ENCODE measurements at regions not wholly inside any gene's neighbourhood (a gene's known extent, or its start where the extent isn't known, plus 50 kb on each side); places are given as distances from the start of the nearest gene placed in this dataset.
A peak's percentile ranks its signal among the peaks of the same experiment; 100 is the strongest.

DNA sequence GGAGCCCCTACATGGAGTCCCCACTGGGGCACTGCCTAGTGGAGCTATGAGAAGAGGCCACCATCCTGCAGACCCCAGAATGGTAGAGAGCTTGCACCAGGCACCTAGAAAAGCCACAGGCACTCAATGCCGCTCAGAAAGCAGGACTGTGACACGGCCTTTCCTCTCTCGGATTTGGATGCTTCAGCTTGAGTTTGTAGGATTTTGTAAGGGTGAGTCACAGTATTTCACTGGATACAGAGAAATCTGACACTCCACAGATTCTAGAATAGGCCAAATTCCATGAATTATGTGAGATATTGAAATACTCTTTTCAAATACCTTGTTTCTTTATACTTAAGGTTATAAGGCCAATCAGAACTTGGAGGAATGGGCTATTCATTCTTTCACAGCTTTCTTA lies 424.5 kb downstream of the HTR1B start:
- TF ChIP-seq, protein P1, sequence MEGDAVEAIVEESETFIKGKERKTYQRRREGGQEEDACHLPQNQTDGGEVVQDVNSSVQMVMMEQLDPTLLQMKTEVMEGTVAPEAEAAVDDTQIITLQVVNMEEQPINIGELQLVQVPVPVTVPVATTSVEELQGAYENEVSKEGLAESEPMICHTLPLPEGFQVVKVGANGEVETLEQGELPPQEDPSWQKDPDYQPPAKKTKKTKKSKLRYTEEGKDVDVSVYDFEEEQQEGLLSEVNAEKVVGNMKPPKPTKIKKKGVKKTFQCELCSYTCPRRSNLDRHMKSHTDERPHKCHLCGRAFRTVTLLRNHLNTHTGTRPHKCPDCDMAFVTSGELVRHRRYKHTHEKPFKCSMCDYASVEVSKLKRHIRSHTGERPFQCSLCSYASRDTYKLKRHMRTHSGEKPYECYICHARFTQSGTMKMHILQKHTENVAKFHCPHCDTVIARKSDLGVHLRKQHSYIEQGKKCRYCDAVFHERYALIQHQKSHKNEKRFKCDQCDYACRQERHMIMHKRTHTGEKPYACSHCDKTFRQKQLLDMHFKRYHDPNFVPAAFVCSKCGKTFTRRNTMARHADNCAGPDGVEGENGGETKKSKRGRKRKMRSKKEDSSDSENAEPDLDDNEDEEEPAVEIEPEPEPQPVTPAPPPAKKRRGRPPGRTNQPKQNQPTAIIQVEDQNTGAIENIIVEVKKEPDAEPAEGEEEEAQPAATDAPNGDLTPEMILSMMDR (conservative IDR thresholded peaks at IDR 0.05; ENCODE audit: low read depth, low read length) = no peak
- DNase-seq (ENCODE audit: low read depth) = peak; percentile 64
- H3K4me3 ChIP-seq (ENCODE audit: low read depth, low read length) = no peak overlapping the region

DNA sequence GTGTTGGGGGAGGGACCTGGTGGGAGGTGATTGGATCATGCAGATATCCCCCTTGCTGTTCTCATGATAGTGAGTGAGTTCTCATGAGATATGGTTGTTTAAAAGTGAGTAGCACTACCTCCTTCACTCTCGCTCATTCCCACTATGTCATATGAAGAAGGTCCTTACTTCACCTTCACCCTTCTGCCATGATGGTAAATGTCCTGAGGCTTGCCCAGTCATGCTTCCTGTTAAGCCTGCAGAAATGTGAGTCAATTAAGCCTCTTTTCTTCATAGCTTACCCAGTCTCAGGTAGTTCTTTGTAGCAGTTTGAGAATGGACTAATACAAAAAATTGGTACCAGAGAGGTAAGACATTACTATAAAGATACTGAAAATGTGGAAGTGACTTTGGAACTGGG lies 425.9 kb downstream of the HTR1B start:
- TF ChIP-seq, protein P1 (conservative IDR thresholded peaks at IDR 0.05; ENCODE audit: low read depth, low read length) = no peak
- no peak overlapping the region for H3K4me3 ChIP-seq (ENCODE audit: low read depth, low read length)
- no peak for DNase-seq (ENCODE audit: low read depth)

DNA sequence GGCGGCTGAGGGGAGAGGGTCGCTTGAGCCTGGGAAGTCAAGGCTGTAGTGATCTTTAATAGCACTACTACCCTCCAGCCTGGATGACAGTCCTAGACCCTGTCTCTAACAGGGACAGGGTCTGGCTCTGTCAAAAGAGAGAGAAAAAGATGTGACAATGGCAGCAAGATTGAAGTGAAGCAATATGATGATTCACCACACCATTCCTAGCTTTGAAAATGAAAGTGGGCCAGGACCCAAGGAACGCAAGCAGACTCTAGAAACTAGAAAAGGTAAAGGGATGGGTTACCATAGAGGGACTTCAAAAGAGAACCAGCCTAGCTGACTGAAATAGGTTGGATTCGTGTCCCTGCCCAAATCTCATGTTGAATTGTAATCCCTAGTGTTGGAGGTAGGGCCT lies 426.9 kb downstream of the HTR1B start:
- TF ChIP-seq, protein P1 (conservative IDR thresholded peaks at IDR 0.05; ENCODE audit: low read depth, low read length) = no peak
- peak; percentile 32 for DNase-seq (ENCODE audit: low read depth)
- H3K4me3 ChIP-seq (ENCODE audit: low read depth, low read length) = no peak overlapping the region

DNA sequence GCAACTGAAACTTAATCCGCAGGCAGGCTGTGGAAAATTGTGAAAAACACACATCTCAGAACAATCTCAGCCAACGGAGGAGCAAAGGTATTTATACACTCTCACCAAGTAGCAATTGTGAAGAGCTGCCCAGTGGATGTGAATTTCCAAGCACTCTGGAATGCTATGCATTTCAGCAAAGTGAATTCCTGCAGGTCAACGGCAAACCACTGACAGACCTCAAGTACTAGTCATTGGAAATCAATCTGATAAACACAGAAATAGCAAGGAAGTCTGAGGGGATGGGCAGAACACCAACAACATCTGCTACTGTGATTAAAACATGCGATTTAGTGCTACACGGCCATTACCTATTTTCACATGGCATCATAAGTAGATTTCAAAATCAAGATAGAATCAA lies 429.1 kb downstream of the HTR1B start:
- DNase-seq (ENCODE audit: low read depth) = peak; percentile 98
- TF ChIP-seq, protein P1 (conservative IDR thresholded peaks at IDR 0.05; ENCODE audit: low read depth, low read length) = no peak
- H3K4me3 ChIP-seq (ENCODE audit: low read depth, low read length) = no peak overlapping the region

DNA sequence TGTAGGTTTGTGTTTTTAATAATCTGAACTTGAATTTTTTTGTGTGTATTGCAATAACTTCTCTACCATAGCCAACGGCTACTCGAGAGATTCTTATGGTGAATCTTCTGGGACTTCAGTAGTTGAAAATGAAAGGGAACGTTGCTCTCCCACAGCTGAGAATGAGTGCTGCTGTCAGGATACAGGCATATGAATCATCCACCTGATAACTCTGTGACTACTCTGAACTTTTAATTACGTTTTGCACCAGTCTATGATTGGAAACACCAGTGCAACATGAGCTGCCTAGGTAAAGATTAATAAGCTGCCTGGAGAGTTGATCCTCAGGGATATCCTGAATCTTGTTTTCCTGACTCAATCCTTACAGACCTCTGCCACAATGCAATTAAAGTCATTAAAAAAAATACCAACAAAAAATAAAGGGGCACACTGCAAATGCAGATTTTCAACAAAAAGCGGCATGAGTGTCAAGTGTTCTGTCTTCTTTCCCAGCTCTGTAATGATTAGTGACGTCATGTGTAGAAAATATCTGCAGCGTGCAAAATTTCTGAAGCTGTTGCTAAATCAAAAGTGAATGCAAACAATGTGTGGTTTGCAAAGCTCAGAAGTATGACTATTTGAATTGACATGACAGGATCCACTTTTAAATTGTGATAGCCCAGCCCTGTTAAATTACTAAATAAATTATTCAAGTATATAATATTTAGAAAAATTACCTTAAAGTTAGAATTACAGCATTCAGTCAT lies 432.2 kb downstream of the HTR1B start:
- DNase-seq (ENCODE audit: low read depth) = peak; percentile 73
- no peak overlapping the region for H3K4me3 ChIP-seq (ENCODE audit: low read depth, low read length)
- TF ChIP-seq, protein P1 (conservative IDR thresholded peaks at IDR 0.05; ENCODE audit: low read depth, low read length) = no peak

DNA sequence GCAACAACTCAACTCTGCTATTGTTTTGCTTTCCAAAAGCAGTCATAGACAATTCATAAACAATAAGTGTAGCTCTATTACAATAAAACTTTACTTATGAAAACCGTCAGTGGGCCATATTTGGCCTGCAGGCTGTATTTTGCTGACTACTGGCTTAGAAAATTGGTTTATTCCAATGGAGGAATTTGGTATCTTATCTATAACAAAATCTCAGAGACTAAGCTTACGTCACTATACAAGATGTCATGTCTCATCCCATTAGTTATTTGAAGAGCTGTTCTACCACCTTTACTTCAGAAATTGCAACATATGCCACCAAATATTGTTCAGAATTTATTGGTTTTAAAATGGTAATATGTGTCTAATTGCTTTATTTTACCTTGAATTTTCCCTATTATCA lies 436.9 kb downstream of the HTR1B start:
- DNase-seq (ENCODE audit: low read depth) = no peak
- TF ChIP-seq, protein P1 (conservative IDR thresholded peaks at IDR 0.05; ENCODE audit: low read depth, low read length) = no peak

DNA sequence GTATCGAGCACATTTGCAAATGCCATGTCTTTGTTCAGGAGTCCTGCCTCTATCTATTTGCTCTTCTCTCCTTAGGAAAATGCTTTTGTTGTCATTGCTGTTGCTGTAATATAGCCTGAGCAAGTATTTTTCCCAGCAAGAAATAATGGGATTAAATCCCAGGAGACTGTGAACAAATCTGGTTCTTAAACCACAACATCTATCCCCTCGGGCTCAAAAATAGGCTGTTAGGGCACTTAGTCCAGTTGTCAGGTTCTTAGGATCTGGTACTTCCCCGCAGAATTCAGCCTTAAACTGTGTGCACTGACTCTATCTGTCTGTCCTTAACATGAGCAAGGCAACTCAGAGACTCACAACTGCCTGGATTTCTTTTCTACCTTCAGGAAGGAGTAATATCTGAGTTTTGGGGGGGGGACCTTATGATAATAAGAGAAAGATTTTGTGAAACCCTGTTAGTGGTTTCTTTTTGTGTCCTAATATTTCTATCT lies 437.5 kb downstream of the HTR1B start:
- no peak for DNase-seq (ENCODE audit: low read depth)
- TF ChIP-seq, protein P1 (conservative IDR thresholded peaks at IDR 0.05; ENCODE audit: low read depth, low read length) = no peak
- no peak overlapping the region for H3K4me3 ChIP-seq (ENCODE audit: low read depth, low read length)

More for the DNA sequence above, 436.9 kb downstream of the HTR1B start:
- no peak overlapping the region for H3K4me3 ChIP-seq (ENCODE audit: low read depth, low read length)
